ENCODE measurements at regions not wholly inside any gene's neighbourhood (a gene's known extent, or its start where the extent isn't known, plus 50 kb on each side); places are given as distances from the start of the nearest gene placed in this dataset.

GRCh38 chr9:107952773-107953172, 463.2 kb upstream of the KLF4 start:
- TF ChIP-seq CTCF (IDR thresholded peaks at IDR 0.05; ENCODE audit: insufficient read depth, low read depth, low read length, missing control alignments) = no peak
- H3K4me3 ChIP-seq (ENCODE audit: low read depth, low read length) = no peak overlapping the region
- DNase-seq (ENCODE audit: low read depth) = no peak

- DNase-seq (ENCODE audit: low read depth) = no peak
- no peak overlapping the region for H3K4me3 ChIP-seq (ENCODE audit: low read depth, low read length)
- TF ChIP-seq CTCF (IDR thresholded peaks at IDR 0.05; ENCODE audit: insufficient read depth, low read depth, low read length, missing control alignments) = no peak
Measured at GRCh38 chr9:107951511-107951910, 461.9 kb upstream of the KLF4 start.

GRCh38 chr9:107949061-107949460, 459.5 kb upstream of the KLF4 start:
- no peak for DNase-seq (ENCODE audit: low read depth)
- TF ChIP-seq CTCF (IDR thresholded peaks at IDR 0.05; ENCODE audit: insufficient read depth, low read depth, low read length, missing control alignments) = no peak
- H3K4me3 ChIP-seq (ENCODE audit: low read depth, low read length) = no peak overlapping the region

GRCh38 chr9:107948601-107949000, 459.0 kb upstream of the KLF4 start:
- DNase-seq (ENCODE audit: low read depth) = no peak
- TF ChIP-seq CTCF (IDR thresholded peaks at IDR 0.05; ENCODE audit: insufficient read depth, low read depth, low read length, missing control alignments) = no peak

GRCh38 chr9:107948086-107948485, 458.5 kb upstream of the KLF4 start:
- no peak overlapping the region for H3K4me3 ChIP-seq (ENCODE audit: low read depth, low read length)
- DNase-seq (ENCODE audit: low read depth) = no peak
- no peak for TF ChIP-seq CTCF (IDR thresholded peaks at IDR 0.05; ENCODE audit: insufficient read depth, low read depth, low read length, missing control alignments)

More at GRCh38 chr9:107948601-107949000, 459.0 kb upstream of the KLF4 start:
- no peak overlapping the region for H3K4me3 ChIP-seq (ENCODE audit: low read depth, low read length)

GRCh38 chr9:107946364-107947141, 457.0 kb upstream of the KLF4 start:
- DNase-seq (ENCODE audit: low read depth) = no peak
- TF ChIP-seq CTCF (IDR thresholded peaks at IDR 0.05; ENCODE audit: insufficient read depth, low read depth, low read length, missing control alignments) = no peak
- no peak overlapping the region for H3K4me3 ChIP-seq (ENCODE audit: low read depth, low read length)

GRCh38 chr9:107945961-107946360, 456.4 kb upstream of the KLF4 start:
- H3K4me3 ChIP-seq (ENCODE audit: low read depth, low read length) = no peak overlapping the region
- no peak for DNase-seq (ENCODE audit: low read depth)
- no peak for TF ChIP-seq CTCF (IDR thresholded peaks at IDR 0.05; ENCODE audit: insufficient read depth, low read depth, low read length, missing control alignments)
